IMR-90 (cell line): ENCODE measurements at regions not wholly inside any gene's neighbourhood (a gene's known extent, or its start where the extent isn't known, plus 50 kb on each side); places are given as distances from the start of the nearest gene placed in this dataset.

Experiments
- ATAC-seq: fragments of 200-7000 bp; cut with Tn5 transposase; 2 replicates; pipeline ENCODE4 v1.9.1; 2020; ENCODE audit warnings: low read depth, mild to moderate bottlenecking, moderate library complexity
- BruUV-seq: library from RNA; stranded (reverse); fragments of 400-500 nt; replicated peaks from 2 replicates; lab custom pipeline; 2021; lab: Mats Ljungman, UMichigan
- CTCF ChIA-PET: fragments of 300-600 bp; formaldehyde crosslinking; extraction: SDS; loops from one replicate; lab custom pipeline; 2021; ENCODE audit warnings: antibody characterized with exemption; lab: Yijun Ruan, JAX
- POLR2A ChIA-PET: fragments of 300-600 bp; sonication (Branson Sonifier 250); formaldehyde crosslinking; loops from one replicate; lab custom pipeline; 2022; ENCODE audit warnings: antibody characterized with exemption; ENCODE audit not compliant: unreplicated experiment; lab: Charles Lee
- DNase-seq: peaks from one replicate; pipeline ENCODE4 v3.0.0; 2013
- H2AFZ ChIP-seq: replicated peaks from 2 replicates; pipeline ENCODE3; 2013; ENCODE audit warnings: low read length, mild to moderate bottlenecking; ENCODE audit not compliant: poor library complexity
- H2AK5ac ChIP-seq: 2 replicates; pipeline ENCODE4 v1.6.1; 2013; ENCODE audit warnings: low read depth, low read length, inconsistent platforms
- H2AK9ac ChIP-seq: replicated peaks from 2 replicates; pipeline ENCODE3; 2013; ENCODE audit warnings: mild to moderate bottlenecking, low read depth, low read length, moderate library complexity; ENCODE audit not compliant: poor library complexity
- H2BK120ac ChIP-seq: 2 replicates; pipeline ENCODE4 v1.6.1; 2013; ENCODE audit warnings: low read depth, low read length, inconsistent platforms
- H2BK15ac ChIP-seq: 3 replicates; pipeline ENCODE4 v1.6.1; 2013; ENCODE audit warnings: low read depth, low read length, inconsistent platforms
- H2BK20ac ChIP-seq: 2 replicates; pipeline ENCODE4 v1.6.1; 2013; ENCODE audit warnings: low read depth, mild to moderate bottlenecking, inconsistent platforms, low read length, moderate library complexity
- H2BK5ac ChIP-seq: 2 replicates; pipeline ENCODE4 v1.6.1; 2013; ENCODE audit warnings: mild to moderate bottlenecking, low read depth, low read length, inconsistent platforms; ENCODE audit not compliant: poor library complexity, severe bottlenecking
- H3K14ac ChIP-seq: replicated peaks from 2 replicates; pipeline ENCODE4 v1.6.1; 2013; ENCODE audit warnings: low read depth, low read length, inconsistent platforms
- H3K18ac ChIP-seq: 2 replicates; pipeline ENCODE4 v1.6.1; 2013; ENCODE audit warnings: low read depth, low read length, control low read depth
- H3K23ac ChIP-seq: 2 replicates; pipeline ENCODE4 v1.6.1; 2013; ENCODE audit warnings: low read depth, low read length, inconsistent platforms
- H3K27ac ChIP-seq: 2 replicates; pipeline ENCODE4 v1.5.1; 2013; ENCODE audit warnings: mild to moderate bottlenecking, control low read depth, low read length; ENCODE audit not compliant: insufficient read depth
- H3K27me3 ChIP-seq: 2 replicates; pipeline ENCODE4 v1.6.1; 2013; ENCODE audit warnings: low read length; ENCODE audit not compliant: control insufficient read depth, insufficient read depth
- H3K36me3 ChIP-seq: 2 replicates; pipeline ENCODE4 v1.6.1; 2013; ENCODE audit warnings: low read length, mixed read lengths; ENCODE audit not compliant: control insufficient read depth, insufficient read depth
- H3K4ac ChIP-seq: 2 replicates; pipeline ENCODE4 v1.6.1; 2013; ENCODE audit warnings: low read depth, low read length, inconsistent platforms
- H3K4me1 ChIP-seq: 2 replicates; pipeline ENCODE4 v1.6.1; 2013; ENCODE audit warnings: low read length, mixed read lengths; ENCODE audit not compliant: control insufficient read depth, insufficient read depth
- H3K4me2 ChIP-seq: 2 replicates; pipeline ENCODE4 v1.6.1; 2013; ENCODE audit warnings: low read depth, mild to moderate bottlenecking, control low read depth, low read length, moderate library complexity
- H3K4me3 ChIP-seq: 2 replicates; pipeline ENCODE4 v1.5.1; 2013; ENCODE audit warnings: low read depth, mild to moderate bottlenecking, control low read depth, low read length, moderate library complexity; ENCODE audit not compliant: insufficient read depth
- H3K56ac ChIP-seq: 2 replicates; pipeline ENCODE4 v1.6.1; 2013; ENCODE audit warnings: low read length, inconsistent platforms; ENCODE audit not compliant: insufficient read depth; ENCODE audit errors: extremely low read depth
- H3K79me1 ChIP-seq, 2 experiments: 2 replicates each; pipeline ENCODE4 v1.6.1; 2013; ENCODE audit warnings: low read length in 2 of 2, inconsistent platforms in 1 of 2, low read depth in 1 of 2
- H3K9ac ChIP-seq: 2 replicates; pipeline ENCODE4 v1.6.1; 2013; ENCODE audit warnings: low read depth, low read length, control low read depth
- H3K9me1 ChIP-seq: 2 replicates; pipeline ENCODE4 v1.6.1; 2013; ENCODE audit warnings: low read length, inconsistent platforms; ENCODE audit not compliant: insufficient read depth
- H3K9me3 ChIP-seq: 2 replicates; pipeline ENCODE4 v1.6.1; 2013; ENCODE audit warnings: low read length; ENCODE audit not compliant: control insufficient read depth, insufficient read depth
- H4K20me1 ChIP-seq: 2 replicates; pipeline ENCODE4 v1.6.1; 2013; ENCODE audit warnings: low read length, inconsistent platforms; ENCODE audit not compliant: insufficient read depth
- H4K5ac ChIP-seq: 2 replicates; pipeline ENCODE4 v1.6.1; 2013; ENCODE audit warnings: mild to moderate bottlenecking, low read depth, low read length, control low read depth
- H4K8ac ChIP-seq, 2 experiments: 2 replicates each; pipeline ENCODE4 v1.6.1; 2013; ENCODE audit warnings: low read depth in 2 of 2, low read length in 2 of 2, control low read depth in 1 of 2, inconsistent platforms in 1 of 2
- H4K91ac ChIP-seq: 2 replicates; pipeline ENCODE4 v1.6.1; 2013; ENCODE audit warnings: low read depth, low read length, inconsistent platforms; ENCODE audit not compliant: insufficient read depth
- BHLHE40 ChIP-seq: fragments of 150-350 bp; IDR thresholded peaks from 2 replicates; pipeline ENCODE4 v1.6.1; 2016; ENCODE audit warnings: mild to moderate bottlenecking, low read depth, low read length
- CEBPB ChIP-seq: IDR thresholded peaks from 2 replicates; pipeline ENCODE4 v1.6.1; 2012; ENCODE audit warnings: low read depth, low read length, improper control_type of control experiment
- FOS ChIP-seq: fragments of 150-350 bp; IDR thresholded peaks from 2 replicates; pipeline ENCODE4 v1.6.1; 2016; ENCODE audit warnings: low read depth, low read length
- MAFK ChIP-seq: IDR thresholded peaks from 2 replicates; pipeline ENCODE4 v1.6.1; 2012; ENCODE audit warnings: low read depth, low read length, improper control_type of control experiment
- MAZ ChIP-seq: IDR thresholded peaks from 2 replicates; pipeline ENCODE4 v1.6.1; 2012; ENCODE audit warnings: low read depth, mild to moderate bottlenecking, low read length, improper control_type of control experiment, moderate library complexity, borderline replicate concordance
- MXI1 ChIP-seq: IDR thresholded peaks from 2 replicates; pipeline ENCODE4 v1.6.1; 2012; ENCODE audit warnings: low read depth, mild to moderate bottlenecking, low read length, moderate library complexity, borderline replicate concordance
- NFE2L2 ChIP-seq: fragments of 150-350 bp; IDR thresholded peaks from 2 replicates; pipeline ENCODE4 v1.6.1; 2016; ENCODE audit warnings: low read depth, mild to moderate bottlenecking, low read length
- POLR2A ChIP-seq: IDR thresholded peaks from 2 replicates; pipeline ENCODE4 v1.6.1; 2012; ENCODE audit warnings: mild to moderate bottlenecking, low read depth, low read length
- RCOR1 ChIP-seq: IDR thresholded peaks from 2 replicates; pipeline ENCODE4 v1.6.1; 2012; ENCODE audit warnings: mild to moderate bottlenecking, low read length, improper control_type of control experiment; ENCODE audit not compliant: insufficient replicate concordance
- RFX5 ChIP-seq: IDR thresholded peaks from 2 replicates; pipeline ENCODE4 v1.8.0; 2012; ENCODE audit warnings: low read depth, mild to moderate bottlenecking, low read length, moderate library complexity
- SMC3 ChIP-seq: fragments of 150-350 bp; IDR thresholded peaks from 2 replicates; pipeline ENCODE4 v1.6.1; 2016; ENCODE audit warnings: low read depth, mild to moderate bottlenecking, antibody characterized with exemption, low read length, moderate library complexity
- WGBS, 2 experiments: methylation state at CpG; one replicate each; pipeline versions ENCODE4 v1.1.5 to v1.1.7; 2013; ENCODE audit warnings: missing lambda C conversion rate in 2 of 2; ENCODE audit not compliant: insufficient read length in 1 of 2; ENCODE audit errors: extremely low coverage in 2 of 2; 5-methylcytosine and 5-hydroxymethylcytosine counted together
- dilution Hi-C: fragments of 300-500 bp; cut with HindIII; formaldehyde crosslinking; loops from one replicate; pipeline ENCODE4 v1.14.3; 2018; ENCODE audit warnings: low sequenced_read_pairs; ENCODE audit not compliant: unreplicated experiment
- in situ Hi-C: fragments of 300-500 bp; cut with MboI; formaldehyde crosslinking; loops from 3 replicates; pipeline ENCODE4 v1.14.3; 2019; ENCODE audit warnings: low sequenced_read_pairs, inconsistent platforms, mixed read lengths
- intact Hi-C: fragments of 100-400 bp; cut with micrococcal nuclease; formaldehyde crosslinking; loops from 2 replicates; pipeline ENCODE4 v1.10.0; 2022
- TF ChIP-seq, protein P1 (sequence below): fragments of 150-350 bp; IDR thresholded peaks from 2 replicates; pipeline ENCODE4 v1.6.1; 2017; ENCODE audit warnings: mild to moderate bottlenecking, antibody characterized with exemption, low read length, low read depth
- TF ChIP-seq, protein P2 (sequence below): conservative IDR thresholded peaks from 2 replicates; pipeline ENCODE4 v1.5.1; 2012; ENCODE audit warnings: mild to moderate bottlenecking, low read depth, low read length, improper control_type of control experiment
- TF ChIP-seq, protein P3 (sequence below): fragments of 150-350 bp; IDR thresholded peaks from 2 replicates; pipeline ENCODE4 v1.6.1; 2016; ENCODE audit warnings: low read depth, mild to moderate bottlenecking, low read length, moderate library complexity, borderline replicate concordance

DNA sequence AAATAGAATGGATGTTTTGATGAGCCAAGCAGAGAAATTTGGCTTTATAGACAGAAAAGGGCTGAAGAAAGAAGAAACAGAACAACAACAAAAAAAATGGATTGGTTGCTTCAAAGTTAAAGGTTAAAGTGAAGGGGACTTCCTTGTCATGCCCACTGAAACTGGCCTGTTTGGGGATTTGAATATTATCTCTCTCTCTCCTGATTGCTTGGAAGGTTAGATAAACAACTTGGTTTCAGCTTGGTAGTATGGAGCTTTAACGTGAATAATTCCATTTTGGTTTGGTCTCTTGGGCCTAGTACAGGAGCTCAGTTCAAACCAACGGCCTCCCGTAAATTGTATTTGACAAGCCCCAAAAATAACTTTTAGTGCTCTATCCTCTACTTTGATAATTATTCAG, 70.8 kb upstream of the MBNL1 start:
- Histone ChIP-seq H3K4me2 (no peak overlapping the region), H3K4ac (no peak overlapping the region), H2AFZ (no peak overlapping the region), H2BK20ac (no peak overlapping the region), H3K27ac (no peak overlapping the region), H3K14ac (no peak overlapping the region), H3K27me3 (no peaks in the 10 kb centered on the region), H3K4me1 (peaks cover 3% of the 10 kb centered on the region; the same call in 1 of the 2 replicates), H3K9ac (no peak overlapping the region), H2AK5ac (no peak overlapping the region), H4K20me1 (no peaks in the 10 kb centered on the region), H3K23ac (no peak overlapping the region), H2BK120ac (no peak overlapping the region; the same call in 1 of the 2 replicates), H2AK9ac (no peak overlapping the region), H3K79me1 (no peaks in the 10 kb centered on the region; a peak in 1 of 4 replicates), H2BK15ac (no peak overlapping the region), H3K9me3 (no peaks in the 10 kb centered on the region), H3K4me3 (no peak overlapping the region), H4K91ac (no peak overlapping the region), H2BK5ac (peak overlapping the region; percentile 44), H3K9me1 (no peaks in the 10 kb centered on the region), H4K5ac (peak overlapping the region; percentile 59; the same call in 1 of the 2 replicates), H4K8ac (no peak overlapping the region), H3K56ac (no peak overlapping the region), H3K36me3 (no peaks in the 10 kb centered on the region), H3K18ac (peak overlapping the region; percentile 77; the same call in 1 of the 2 replicates)
- intact Hi-C loops (no loop called here), in situ Hi-C loops (no loop called here), dilution Hi-C loops (no loop called here)
- TF ChIP-seq MAZ (no peak), SMC3 (no peak), RCOR1 (no peak), CEBPB (no peak), FOS (no peak), MAFK (no peak), BHLHE40 (no peak), NFE2L2 (no peak), RFX5 (no peak), MXI1 (no peak), POLR2A (no peak)
- TF ChIP-seq, protein P1, sequence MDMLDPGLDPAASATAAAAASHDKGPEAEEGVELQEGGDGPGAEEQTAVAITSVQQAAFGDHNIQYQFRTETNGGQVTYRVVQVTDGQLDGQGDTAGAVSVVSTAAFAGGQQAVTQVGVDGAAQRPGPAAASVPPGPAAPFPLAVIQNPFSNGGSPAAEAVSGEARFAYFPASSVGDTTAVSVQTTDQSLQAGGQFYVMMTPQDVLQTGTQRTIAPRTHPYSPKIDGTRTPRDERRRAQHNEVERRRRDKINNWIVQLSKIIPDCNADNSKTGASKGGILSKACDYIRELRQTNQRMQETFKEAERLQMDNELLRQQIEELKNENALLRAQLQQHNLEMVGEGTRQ, result no peak
- TF ChIP-seq, protein P2, sequence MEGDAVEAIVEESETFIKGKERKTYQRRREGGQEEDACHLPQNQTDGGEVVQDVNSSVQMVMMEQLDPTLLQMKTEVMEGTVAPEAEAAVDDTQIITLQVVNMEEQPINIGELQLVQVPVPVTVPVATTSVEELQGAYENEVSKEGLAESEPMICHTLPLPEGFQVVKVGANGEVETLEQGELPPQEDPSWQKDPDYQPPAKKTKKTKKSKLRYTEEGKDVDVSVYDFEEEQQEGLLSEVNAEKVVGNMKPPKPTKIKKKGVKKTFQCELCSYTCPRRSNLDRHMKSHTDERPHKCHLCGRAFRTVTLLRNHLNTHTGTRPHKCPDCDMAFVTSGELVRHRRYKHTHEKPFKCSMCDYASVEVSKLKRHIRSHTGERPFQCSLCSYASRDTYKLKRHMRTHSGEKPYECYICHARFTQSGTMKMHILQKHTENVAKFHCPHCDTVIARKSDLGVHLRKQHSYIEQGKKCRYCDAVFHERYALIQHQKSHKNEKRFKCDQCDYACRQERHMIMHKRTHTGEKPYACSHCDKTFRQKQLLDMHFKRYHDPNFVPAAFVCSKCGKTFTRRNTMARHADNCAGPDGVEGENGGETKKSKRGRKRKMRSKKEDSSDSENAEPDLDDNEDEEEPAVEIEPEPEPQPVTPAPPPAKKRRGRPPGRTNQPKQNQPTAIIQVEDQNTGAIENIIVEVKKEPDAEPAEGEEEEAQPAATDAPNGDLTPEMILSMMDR, result no peak
- TF ChIP-seq, protein P3, sequence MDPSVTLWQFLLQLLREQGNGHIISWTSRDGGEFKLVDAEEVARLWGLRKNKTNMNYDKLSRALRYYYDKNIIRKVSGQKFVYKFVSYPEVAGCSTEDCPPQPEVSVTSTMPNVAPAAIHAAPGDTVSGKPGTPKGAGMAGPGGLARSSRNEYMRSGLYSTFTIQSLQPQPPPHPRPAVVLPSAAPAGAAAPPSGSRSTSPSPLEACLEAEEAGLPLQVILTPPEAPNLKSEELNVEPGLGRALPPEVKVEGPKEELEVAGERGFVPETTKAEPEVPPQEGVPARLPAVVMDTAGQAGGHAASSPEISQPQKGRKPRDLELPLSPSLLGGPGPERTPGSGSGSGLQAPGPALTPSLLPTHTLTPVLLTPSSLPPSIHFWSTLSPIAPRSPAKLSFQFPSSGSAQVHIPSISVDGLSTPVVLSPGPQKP, result no peak
- POLR2A ChIA-PET, result no interaction called here
- DNase-seq (no peak), ATAC-seq (no peak)
- CTCF ChIA-PET, result interaction anchor here (0.5 kb wide), 1 partner anchor 74 kb away, joined by 3 read pairs; no protein-coding TSS in a partner anchor
- WGBS, 2 experiments, result no CpG with 5 or more reads among the region's 3 CpGs
- BruUV-seq, result no TSS peak
